MV-4-11 (cell line): ENCODE measurements at regions not wholly inside any gene's neighbourhood (a gene's known extent, or its start where the extent isn't known, plus 50 kb on each side); places are given as distances from the start of the nearest gene placed in this dataset.

Experiments
- DNase-seq: peaks from one replicate; lab custom pipeline; 2025; lab: John Stamatoyannopoulos, UW

DNA sequence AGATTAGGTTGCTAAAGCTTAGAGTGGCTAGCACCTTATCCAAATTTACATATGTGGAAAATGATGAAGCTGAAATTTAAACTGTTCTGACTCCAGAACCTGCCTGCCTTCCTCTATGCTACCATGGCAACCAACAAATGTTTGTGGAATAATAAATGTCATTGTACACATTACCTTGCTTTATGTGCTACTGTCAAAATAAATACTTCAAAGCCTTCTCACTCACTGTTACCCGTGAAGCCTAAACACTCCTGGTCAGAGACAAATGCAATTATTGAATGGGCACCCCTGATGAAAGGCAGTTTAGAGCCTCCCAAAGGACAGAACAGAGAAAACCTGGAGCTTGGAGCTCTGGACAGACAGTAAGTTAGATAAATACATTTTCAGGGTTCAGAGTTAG is 158.6 kb downstream of the FAM114A2 start:
- DNase-seq = no peak

DNA sequence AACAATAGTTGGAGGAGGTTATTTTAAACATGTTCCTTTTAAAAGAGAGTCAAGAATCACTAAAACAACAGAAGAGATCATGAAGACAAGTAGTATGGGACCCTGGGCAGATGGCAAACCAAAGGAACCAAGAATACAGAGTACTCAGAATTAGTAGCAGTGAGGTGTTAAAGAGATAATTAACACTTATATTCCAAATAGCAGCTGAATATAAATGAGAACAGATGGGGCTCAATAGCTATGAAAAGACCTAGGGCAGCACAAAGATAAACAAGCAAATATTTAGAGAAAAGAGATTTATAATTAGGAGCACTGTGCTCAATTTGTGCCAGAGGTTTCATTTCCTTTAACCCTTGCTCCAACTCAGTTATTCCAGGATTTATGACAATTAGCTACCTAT is 159.1 kb downstream of the FAM114A2 start:
- no peak for DNase-seq

DNA sequence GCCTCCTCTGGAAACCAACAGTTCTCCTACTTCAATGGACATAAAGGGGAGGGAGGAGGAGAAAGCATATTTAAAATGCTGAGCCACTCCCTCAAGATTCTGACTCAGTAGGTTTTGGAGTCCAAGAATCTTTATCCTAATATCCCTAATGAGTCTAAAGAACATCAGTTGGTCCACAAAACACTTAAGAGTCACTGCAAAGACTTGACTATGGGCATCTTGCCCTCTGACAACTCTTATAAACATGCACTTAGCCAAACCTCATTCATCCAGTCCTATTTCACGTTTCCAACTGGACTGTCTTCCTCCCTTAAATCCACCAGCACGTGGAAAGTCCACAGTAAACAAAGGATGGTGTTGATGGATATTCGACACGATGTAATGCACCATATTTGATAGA is 172.5 kb downstream of the FAM114A2 start:
- DNase-seq = no peak

DNA sequence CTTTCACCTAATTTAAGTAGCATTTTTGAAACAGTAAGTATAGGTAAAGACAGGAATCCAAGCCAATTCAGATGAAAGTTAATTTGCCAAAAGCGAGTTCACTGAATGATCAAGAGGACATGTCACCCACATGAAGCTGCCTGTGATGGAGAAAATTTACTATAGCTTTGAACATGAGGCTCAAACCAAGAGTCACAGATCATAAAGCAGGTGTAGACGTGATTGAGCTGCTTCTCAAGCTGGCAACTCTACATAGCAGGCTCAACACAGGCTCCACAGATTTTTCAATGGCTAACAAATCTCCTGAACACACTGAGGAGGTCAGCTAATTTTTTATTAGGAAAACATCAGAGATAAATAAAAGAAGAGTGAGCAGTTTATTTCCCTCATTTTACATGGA is 173.7 kb downstream of the FAM114A2 start:
- DNase-seq = no peak

DNA sequence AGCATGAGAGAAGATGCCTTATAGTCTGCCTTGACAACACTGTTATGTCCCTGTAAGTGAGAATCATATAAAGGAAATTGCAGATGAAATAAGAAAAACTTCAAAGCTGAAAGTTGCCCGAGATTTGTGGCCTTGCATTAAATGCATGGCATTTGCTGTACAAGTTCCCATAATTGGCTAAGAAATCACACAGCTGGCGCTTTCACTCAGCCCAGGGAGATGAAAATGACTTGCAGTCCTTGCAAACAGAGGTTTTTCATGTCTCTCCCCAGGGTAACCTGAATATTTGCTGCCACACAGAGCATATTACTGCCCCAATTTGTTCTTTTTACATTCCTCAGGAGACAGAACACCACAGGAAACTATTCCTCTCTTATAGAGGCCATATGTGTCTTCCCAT is 174.8 kb downstream of the FAM114A2 start:
- DNase-seq = no peak
